Skeletal muscle tissue (tissue), 3 donors: ENCODE measurements at regions not wholly inside any gene's neighbourhood (a gene's known extent, or its start where the extent isn't known, plus 50 kb on each side); places are given as distances from the start of the nearest gene placed in this dataset.
"Not testable (repeated sequence)": the region's sequence is repeated elsewhere in the genome, so short reads cannot be mapped to it uniquely, and the experiment has no call there.

Experiments used
- H3K27ac ChIP-seq: one replicate; pipeline ENCODE4 v1.7.0; 2013; ENCODE audit warnings: mild to moderate bottlenecking, low read depth, low read length, inconsistent platforms
- H3K27me3 ChIP-seq, 3 donors: one replicate each; pipeline ENCODE4 v1.7.0; 2013; ENCODE audit warnings: low read length in 3 of 3; ENCODE audit not compliant: control insufficient read depth in 3 of 3, insufficient read depth in 3 of 3
- H3K36me3 ChIP-seq, 3 donors: one replicate each; pipeline ENCODE4 v1.7.0; 2013; ENCODE audit warnings: low read length in 3 of 3; ENCODE audit not compliant: control insufficient read depth in 3 of 3, insufficient read depth in 3 of 3
- H3K4me1 ChIP-seq, 3 donors: one replicate each; pipeline ENCODE4 v1.7.0; 2013; ENCODE audit warnings: low read length in 3 of 3, mild to moderate bottlenecking in 3 of 3; ENCODE audit not compliant: control insufficient read depth in 3 of 3, insufficient read depth in 3 of 3
- H3K4me3 ChIP-seq, 3 donors: one replicate each; pipeline ENCODE4 v1.7.0; 2013; ENCODE audit warnings: low read length in 3 of 3
- H3K9ac ChIP-seq, 3 donors: one replicate each; pipeline ENCODE4 v1.7.0; 2013; ENCODE audit warnings: low read length in 3 of 3, mild to moderate bottlenecking in 3 of 3, moderate library complexity in 2 of 3, low read depth in 1 of 3
- H3K9me3 ChIP-seq, 3 donors: one replicate each; pipeline ENCODE4 v1.7.0; 2013; ENCODE audit warnings: low read length in 3 of 3; ENCODE audit not compliant: control insufficient read depth in 3 of 3
- donor health status: Osteomylitis.

DNA sequence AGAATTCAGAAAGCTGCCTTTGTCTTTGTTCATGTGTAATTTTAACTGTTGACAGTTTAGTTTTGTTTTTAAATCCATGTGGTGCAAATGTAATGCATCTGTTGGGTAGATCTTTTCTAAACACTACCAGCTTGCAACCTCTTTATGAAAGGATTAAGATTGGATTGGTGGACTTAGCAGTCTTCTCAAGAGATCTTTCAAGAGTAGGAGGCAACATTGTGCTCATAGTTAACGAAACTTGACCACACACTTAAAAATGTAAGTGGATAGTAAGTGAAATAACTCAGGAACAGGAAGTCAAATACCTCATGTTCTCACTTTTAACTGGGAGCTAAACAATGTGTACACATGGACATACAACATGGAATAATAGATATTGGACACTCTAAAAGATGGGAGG lies 579.0 kb downstream of the RIT2 start:
- no peaks in the 10 kb centered on the region for H3K27me3 ChIP-seq
- H3K4me1 ChIP-seq, result no peaks in the 10 kb centered on the region
- H3K9me3 ChIP-seq, result no peaks in the 10 kb centered on the region
- H3K4me3 ChIP-seq, result no peak overlapping the region
- no peak overlapping the region for H3K9ac ChIP-seq
- no peak overlapping the region for H3K27ac ChIP-seq
- H3K36me3 ChIP-seq, result no peaks in the 10 kb centered on the region

GRCh38 chr18:42537291-42537690 lies 578.2 kb downstream of the RIT2 start:
- Histone ChIP-seq H3K27me3 (no peaks in the 10 kb centered on the region), H3K9me3 (no peaks in the 10 kb centered on the region), H3K4me3 (no peak overlapping the region), H3K4me1 (no peaks in the 10 kb centered on the region), H3K27ac (no peak overlapping the region), H3K36me3 (no peaks in the 10 kb centered on the region), H3K9ac (no peak overlapping the region)

DNA sequence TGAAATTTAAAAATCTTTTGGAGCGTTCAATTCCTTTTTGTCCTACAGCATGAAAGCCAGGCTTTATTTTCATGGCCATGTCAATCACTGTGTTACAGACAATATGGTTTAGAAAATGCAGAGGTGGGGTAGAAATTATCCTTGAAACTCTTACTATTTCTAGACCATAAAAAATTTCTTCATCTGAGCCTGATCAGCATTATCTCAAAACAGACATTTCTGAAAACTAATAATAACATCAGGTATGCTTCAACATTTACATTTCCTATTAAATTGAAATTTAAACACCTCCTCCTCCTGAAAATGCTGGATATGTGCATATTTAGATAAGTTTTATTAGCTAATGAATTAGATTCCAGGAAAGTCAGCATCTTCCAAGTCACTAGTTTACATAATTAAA lies 570.6 kb downstream of the RIT2 start:
- no peak overlapping the region for H3K9ac ChIP-seq
- H3K27me3 ChIP-seq, result no peaks in the 10 kb centered on the region
- no peaks in the 10 kb centered on the region for H3K4me1 ChIP-seq
- no peak overlapping the region for H3K4me3 ChIP-seq
- no peaks in the 10 kb centered on the region for H3K36me3 ChIP-seq
- no peak overlapping the region for H3K27ac ChIP-seq
- H3K9me3 ChIP-seq, result no peaks in the 10 kb centered on the region

- H3K27ac ChIP-seq, result no peak overlapping the region
- H3K9me3 ChIP-seq, result no peaks in the 10 kb centered on the region
- no peaks in the 10 kb centered on the region for H3K36me3 ChIP-seq
- no peak overlapping the region for H3K9ac ChIP-seq
- H3K4me1 ChIP-seq, result no peaks in the 10 kb centered on the region
- H3K27me3 ChIP-seq, result no peaks in the 10 kb centered on the region
- no peak overlapping the region for H3K4me3 ChIP-seq
These were observed 569.7 kb downstream of the RIT2 start for GRCh38 chr18:42545825-42546224.

DNA sequence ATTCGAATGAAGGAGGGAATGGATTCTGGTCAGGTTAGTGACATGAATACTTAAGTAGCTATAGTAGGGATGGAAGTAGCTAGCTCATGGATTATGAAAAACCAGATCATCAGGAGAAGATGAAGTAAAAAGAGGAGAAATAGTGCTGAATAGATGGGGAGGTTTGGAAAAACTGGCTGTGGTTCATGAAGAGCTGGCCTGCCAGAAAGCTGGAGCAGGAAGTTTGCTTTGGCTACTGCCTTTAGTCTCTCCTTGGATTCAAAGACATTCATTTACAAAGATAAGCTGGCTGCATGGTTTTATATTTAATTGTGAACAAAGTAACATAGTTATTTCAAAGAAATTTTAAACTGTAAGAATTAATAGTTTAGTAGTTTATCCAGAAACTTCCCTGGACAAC lies 567.0 kb downstream of the RIT2 start:
- Histone ChIP-seq H3K36me3 (no peaks in the 10 kb centered on the region), H3K4me1 (no peaks in the 10 kb centered on the region), H3K4me3 (no peak overlapping the region), H3K9ac (no peak overlapping the region), H3K27ac (no peak overlapping the region), H3K9me3 (no peaks in the 10 kb centered on the region), H3K27me3 (no peaks in the 10 kb centered on the region)

GRCh38 chr18:42549596-42549995 lies 565.9 kb downstream of the RIT2 start:
- Histone ChIP-seq H3K4me1 (no peaks in the 10 kb centered on the region), H3K27me3 (no peaks in the 10 kb centered on the region), H3K4me3 (no peak overlapping the region), H3K9me3 (no peaks in the 10 kb centered on the region), H3K36me3 (no peaks in the 10 kb centered on the region), H3K9ac (no peak overlapping the region), H3K27ac (no peak overlapping the region)

- not testable (repeated sequence) for H3K36me3 ChIP-seq, H3K9me3 ChIP-seq, H3K4me1 ChIP-seq, H3K27me3 ChIP-seq, H3K27ac ChIP-seq, H3K4me3 ChIP-seq, H3K9ac ChIP-seq
These were observed 562.9 kb downstream of the RIT2 start for GRCh38 chr18:42552559-42552958.

GRCh38 chr18:42559069-42559690 lies 556.3 kb downstream of the RIT2 start:
- Histone ChIP-seq H3K36me3 (no peaks in the 10 kb centered on the region), H3K27ac (no peak overlapping the region), H3K4me1 (no peaks in the 10 kb centered on the region), H3K9ac (no peak overlapping the region), H3K27me3 (no peaks in the 10 kb centered on the region), H3K4me3 (no peak overlapping the region), H3K9me3 (no peaks in the 10 kb centered on the region)

GRCh38 chr18:42561521-42561920 lies 554.0 kb downstream of the RIT2 start:
- H3K4me1 ChIP-seq, result no peaks in the 10 kb centered on the region
- no peak overlapping the region for H3K9ac ChIP-seq
- no peaks in the 10 kb centered on the region for H3K36me3 ChIP-seq
- H3K27me3 ChIP-seq, result no peaks in the 10 kb centered on the region
- H3K9me3 ChIP-seq, result no peaks in the 10 kb centered on the region
- H3K27ac ChIP-seq, result no peak overlapping the region
- no peak overlapping the region for H3K4me3 ChIP-seq

- Histone ChIP-seq H3K27ac (no peak overlapping the region), H3K36me3 (no peaks in the 10 kb centered on the region), H3K9me3 (no peaks in the 10 kb centered on the region), H3K27me3 (no peaks in the 10 kb centered on the region), H3K4me1 (no peaks in the 10 kb centered on the region), H3K4me3 (no peak overlapping the region), H3K9ac (no peak overlapping the region)
These were observed 551.5 kb downstream of the RIT2 start for GRCh38 chr18:42563995-42564394.

DNA sequence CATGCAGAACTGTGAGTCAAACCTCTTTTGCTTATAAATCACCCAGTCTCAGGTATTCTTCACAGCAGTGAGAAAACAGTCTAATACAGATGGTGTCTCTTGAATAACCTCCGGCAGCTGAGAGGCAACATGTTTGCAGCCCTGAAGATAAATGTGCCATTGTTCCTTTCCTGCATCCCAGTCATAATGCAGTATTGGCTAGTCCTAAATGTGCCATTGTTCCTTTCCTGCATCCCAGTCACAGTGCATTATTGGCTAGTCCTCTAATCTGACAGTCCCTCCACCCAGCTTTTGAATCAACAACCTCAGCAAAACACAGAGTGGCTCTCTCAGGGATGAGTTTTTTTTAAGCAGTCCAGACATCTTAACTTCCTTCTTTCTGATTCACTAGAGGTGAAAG lies 550.7 kb downstream of the RIT2 start:
- Histone ChIP-seq H3K9me3 (no peaks in the 10 kb centered on the region), H3K4me1 (no peaks in the 10 kb centered on the region), H3K27me3 (no peaks in the 10 kb centered on the region), H3K9ac (no peak overlapping the region), H3K36me3 (no peaks in the 10 kb centered on the region), H3K27ac (no peak overlapping the region), H3K4me3 (no peak overlapping the region)
